Endometrium (tissue), 2 donors: ENCODE measurements at regions not wholly inside any gene's neighbourhood (a gene's known extent, or its start where the extent isn't known, plus 50 kb on each side); places are given as distances from the start of the nearest gene placed in this dataset.
A peak's percentile ranks its signal among the peaks of the same experiment; 100 is the strongest.
"Not testable (repeated sequence)": the region's sequence is repeated elsewhere in the genome, so short reads cannot be mapped to it uniquely, and the experiment has no call there.

Source experiments
- FAIRE-seq: peaks from 2 replicates; lab custom pipeline; 2012; peaks lifted over from hg19 to GRCh38; lab: Jason Lieb, UNC
- donor health status: control.
- donor health status: control.

DNA sequence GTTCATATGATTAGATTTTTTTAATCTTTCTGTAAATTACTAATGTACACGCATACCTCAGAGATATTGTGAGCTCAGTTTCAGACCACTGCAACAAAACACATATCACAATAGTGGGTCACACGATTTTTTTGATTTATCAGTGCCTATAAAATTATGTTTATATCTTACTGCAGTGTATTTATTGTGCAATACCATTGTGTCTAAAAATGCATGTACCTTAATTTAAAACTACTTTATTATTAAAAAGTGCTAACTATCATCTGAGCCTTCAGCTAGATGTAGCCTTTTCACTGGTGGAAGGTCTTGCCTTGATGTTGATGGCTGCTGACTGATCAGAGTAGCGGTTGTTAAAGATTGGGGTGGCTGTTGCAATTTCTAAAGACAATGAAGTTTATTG, 918.8 kb upstream of the CHORDC1 start:
- no peak for FAIRE-seq

DNA sequence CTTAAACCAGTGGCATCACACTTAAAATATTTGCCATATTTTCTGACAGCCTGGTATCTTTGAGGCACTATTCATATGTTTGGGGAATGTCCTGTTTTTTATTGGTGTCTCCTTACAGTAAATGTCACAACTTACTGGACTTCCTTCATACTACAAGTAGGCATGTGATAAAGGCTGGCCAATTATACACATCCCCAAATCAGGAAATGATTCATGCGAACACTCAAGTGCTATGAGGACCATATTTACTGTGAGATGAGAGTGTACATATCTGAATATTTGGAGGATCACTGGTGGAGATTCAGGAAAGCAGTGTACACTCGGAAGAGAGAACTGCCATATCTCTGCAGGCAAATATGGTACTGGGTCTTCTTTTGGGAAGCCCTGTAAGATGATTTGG, 913.8 kb upstream of the CHORDC1 start:
- FAIRE-seq, result no peak

GRCh38 chr11:91133361-91133760, 910.5 kb upstream of the CHORDC1 start:
- FAIRE-seq, result no peak

GRCh38 chr11:91129596-91129995, 906.7 kb upstream of the CHORDC1 start:
- no peak for FAIRE-seq

GRCh38 chr11:91124363-91124762, 901.5 kb upstream of the CHORDC1 start:
- FAIRE-seq, result no peak

DNA sequence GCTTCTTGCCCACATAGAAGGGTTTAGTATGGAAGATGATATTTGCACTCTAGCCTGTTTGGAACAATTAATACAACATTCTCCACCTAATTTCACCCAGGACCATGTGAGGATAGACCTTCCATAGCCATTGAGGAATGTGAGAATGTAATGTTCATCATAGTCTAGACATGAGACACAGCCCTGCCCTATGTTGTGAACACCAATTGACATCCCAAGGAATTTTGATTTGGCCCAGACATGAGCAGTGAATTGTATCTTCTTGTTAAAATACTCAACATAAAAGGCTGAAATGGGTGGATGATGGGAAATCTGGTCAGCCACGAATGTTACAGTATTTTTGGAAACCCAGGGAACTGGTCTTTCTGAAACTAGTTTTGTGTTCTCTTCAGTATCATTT, 892.3 kb upstream of the CHORDC1 start:
- no peak for FAIRE-seq

GRCh38 chr11:91104237-91104636, 881.4 kb upstream of the CHORDC1 start:
- no peak for FAIRE-seq

- no peak for FAIRE-seq
These were observed 877.6 kb upstream of the CHORDC1 start for GRCh38 chr11:91100427-91100826.

DNA sequence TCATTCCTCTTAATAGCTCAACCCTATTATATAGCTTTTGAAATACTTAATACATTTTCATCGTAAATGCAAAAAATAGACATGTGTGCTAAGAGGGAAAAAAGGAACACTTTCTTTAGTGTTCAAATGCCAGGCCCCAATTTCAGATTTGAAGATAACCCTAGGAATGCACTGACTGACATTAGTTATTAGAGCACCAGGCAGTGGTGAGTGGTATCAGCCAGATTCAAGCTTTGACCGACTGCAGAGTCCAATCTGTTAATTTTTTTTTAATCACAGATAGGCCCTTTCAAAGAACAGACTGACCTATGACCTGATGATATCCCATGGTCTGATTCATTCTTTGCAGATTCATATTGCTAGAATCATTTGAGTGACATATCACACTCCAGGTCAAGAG, 874.2 kb upstream of the CHORDC1 start:
- FAIRE-seq, result no peak

DNA sequence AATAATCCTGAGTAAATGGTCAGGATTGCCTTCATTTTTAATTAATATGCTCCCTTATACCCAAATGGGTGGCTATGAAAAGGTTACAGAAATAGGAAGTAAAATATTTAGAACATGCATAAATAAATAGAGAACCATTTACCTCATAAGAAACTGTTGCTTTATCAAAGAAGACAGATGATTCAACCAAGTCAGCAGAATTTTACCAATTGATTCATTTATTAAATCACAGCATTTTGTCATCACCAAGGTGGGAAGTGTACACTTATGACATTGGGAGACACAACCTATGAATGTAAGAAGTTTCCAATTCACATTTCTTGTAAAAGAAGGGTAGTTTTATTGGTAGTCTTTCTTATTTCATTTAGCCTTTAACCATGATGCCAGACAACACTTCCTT, 870.3 kb upstream of the CHORDC1 start:
- FAIRE-seq, result no peak

DNA sequence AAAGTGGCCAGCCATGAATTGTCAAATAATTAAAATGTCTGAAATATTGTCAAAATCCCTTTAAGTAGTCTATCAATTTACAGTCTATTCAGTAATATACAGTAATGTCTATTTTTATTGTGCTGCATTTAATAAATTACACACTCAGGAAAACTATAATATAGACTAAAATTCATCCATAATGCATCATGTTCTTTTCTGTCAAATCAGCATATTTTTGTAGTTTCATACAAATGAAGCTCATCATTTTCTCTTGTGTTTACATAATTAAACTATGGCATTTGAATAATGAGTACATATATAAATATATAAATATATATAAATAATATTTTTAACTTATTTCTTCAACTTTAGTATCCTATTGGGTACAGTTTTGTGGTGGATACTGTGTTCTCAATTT, 868.7 kb upstream of the CHORDC1 start:
- no peak for FAIRE-seq

GRCh38 chr11:91086028-91086427, 863.2 kb upstream of the CHORDC1 start:
- FAIRE-seq, result no peak

GRCh38 chr11:91082255-91082654, 859.4 kb upstream of the CHORDC1 start:
- FAIRE-seq, result no peak

- no peak for FAIRE-seq
These were observed 858.7 kb upstream of the CHORDC1 start for GRCh38 chr11:91081440-91082043.

GRCh38 chr11:91078221-91078620, 855.4 kb upstream of the CHORDC1 start:
- no peak for FAIRE-seq

DNA sequence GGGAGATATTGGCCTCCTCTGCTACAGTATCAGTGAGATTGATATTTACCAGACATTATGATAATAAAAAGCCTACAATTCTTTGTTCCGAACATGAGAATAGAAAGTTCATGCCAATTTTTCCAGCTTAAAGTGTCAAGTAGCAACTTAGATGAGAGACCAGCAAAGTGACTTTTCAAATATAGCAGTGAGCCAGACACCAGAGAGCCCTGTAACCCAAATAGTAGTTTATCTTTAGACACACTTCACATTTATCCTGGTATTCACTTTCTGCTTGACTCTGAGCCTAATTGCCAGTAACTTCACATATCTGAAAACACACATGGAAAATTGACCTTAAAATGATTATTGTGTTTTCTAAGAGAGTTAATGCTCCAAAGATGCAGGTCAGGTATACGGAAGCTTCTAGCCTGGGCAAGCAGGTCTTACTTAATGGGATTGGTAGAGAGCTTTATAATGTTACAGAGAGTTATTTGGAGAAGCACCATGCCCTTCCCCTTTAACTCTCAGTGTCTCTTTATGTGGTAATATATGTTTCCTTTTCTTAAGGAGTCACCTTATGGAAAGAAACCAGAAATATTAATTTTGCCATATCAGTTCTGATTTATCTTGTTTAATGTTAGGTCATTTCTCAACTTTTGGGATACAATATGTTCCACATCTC, 852.3 kb upstream of the CHORDC1 start:
- no peak for FAIRE-seq

GRCh38 chr11:91067666-91068065, 844.8 kb upstream of the CHORDC1 start:
- FAIRE-seq, result no peak

DNA sequence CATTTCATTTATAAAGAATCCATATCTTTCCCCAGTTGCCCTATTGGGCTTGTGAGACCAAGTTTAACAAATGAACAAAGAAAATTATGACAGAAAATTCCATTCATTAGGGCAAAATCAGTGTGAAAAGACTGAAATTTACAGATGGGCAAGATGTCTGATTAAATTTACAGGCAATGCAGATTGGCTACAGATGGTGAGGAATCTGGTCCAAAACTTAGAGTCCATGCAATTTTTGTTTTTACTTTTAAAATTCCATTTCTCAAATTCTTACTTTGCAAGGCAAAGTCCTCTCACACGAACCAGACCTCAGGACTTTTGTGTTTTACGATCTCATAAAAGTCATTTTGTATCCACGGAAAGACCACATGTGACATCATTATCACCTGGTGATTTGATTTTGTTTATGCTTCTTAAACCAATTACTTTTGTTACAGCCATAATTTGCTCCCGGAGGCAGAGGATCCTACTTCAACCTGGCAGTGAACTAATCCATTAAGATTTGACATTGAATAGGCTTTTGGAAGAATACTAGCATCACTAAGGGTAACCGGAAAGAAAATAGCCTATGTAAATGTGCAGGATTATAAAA, 843.7 kb upstream of the CHORDC1 start:
- FAIRE-seq, result peak; percentile 53

GRCh38 chr11:91063399-91063798, 840.5 kb upstream of the CHORDC1 start:
- FAIRE-seq, result not testable (repeated sequence)

GRCh38 chr11:91047882-91048281, 825.0 kb upstream of the CHORDC1 start:
- FAIRE-seq, result no peak

DNA sequence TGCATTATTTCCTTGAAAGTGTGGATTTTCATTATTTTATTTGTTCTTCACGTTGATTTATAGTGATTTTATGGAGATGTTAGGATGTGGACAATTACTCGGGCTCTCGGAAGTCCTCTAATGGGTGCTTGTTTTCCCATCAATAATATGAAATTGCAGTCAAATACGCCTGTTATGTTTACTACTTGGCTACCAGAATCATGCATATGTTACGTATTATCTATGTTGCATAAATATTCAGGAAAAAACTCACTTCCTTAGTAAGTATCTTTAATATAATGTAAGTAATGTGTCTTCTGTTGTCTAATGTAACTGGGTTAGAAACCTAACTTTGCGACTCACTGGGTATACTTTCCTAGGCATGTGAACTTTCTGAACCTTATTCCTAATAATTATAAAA, 823.4 kb upstream of the CHORDC1 start:
- FAIRE-seq, result no peak

DNA sequence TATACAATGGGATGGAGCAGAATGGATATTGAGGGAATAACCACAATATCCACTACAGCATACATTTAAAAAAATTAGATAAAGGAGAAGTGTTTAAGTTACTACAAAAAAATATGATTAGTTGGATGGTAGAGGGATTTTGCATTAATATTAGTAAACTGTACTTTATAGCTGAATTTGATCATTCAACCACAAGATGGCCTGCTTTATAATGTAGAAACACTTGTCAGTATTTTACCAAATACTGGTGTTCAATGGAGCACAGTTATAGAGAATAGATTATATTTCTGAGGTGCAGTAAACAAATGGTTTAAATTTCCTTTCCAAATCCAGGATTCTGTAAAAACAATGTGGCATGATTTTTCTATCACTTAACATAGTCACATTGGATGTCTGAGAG, 818.8 kb upstream of the CHORDC1 start:
- no peak for FAIRE-seq

DNA sequence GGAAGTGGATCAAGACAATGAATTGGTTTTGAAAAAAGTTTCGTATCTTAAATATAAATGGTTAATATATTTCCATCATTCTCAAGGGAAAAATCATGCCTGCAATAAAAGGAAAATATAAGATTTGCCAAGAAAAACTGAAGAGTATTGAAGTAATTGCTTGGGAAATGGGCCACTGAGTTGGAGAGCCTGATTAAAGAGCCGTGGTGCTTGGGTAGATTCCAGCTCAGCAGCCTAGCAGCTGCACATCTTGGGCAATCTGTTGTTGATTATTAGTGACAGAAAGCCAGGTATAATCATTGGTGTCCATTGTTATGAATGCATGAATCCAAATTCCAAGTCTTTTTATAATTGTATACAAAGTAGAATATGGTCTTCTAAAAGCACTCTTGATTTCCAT, 800.9 kb upstream of the CHORDC1 start:
- no peak for FAIRE-seq

DNA sequence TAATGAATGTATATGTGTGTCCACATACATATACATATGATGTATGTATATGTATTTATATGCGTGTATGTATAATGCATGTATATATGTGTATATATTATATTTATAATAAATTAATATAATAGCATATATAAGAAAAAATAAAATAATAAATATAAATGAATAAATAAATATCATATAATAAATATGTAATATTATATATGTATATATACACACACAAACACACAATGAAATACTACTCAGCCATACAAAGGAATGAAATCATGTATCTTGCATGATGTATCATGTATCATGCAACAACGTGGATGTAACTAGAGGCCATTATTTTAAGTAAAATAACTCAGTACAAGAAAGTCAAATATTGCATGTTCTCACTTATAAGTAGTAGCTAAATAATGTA, 788.7 kb upstream of the CHORDC1 start:
- FAIRE-seq, result no peak
